Cerebellar nuclear complex (tissue), 1 donor: ENCODE measurements at regions not wholly inside any gene's neighbourhood (a gene's known extent, or its start where the extent isn't known, plus 50 kb on each side); places are given as distances from the start of the nearest gene placed in this dataset.

Source experiments
- DNase-seq, 2 experiments: peaks; one replicate each; lab custom pipeline; 2025; lab: John Stamatoyannopoulos, UW

DNA sequence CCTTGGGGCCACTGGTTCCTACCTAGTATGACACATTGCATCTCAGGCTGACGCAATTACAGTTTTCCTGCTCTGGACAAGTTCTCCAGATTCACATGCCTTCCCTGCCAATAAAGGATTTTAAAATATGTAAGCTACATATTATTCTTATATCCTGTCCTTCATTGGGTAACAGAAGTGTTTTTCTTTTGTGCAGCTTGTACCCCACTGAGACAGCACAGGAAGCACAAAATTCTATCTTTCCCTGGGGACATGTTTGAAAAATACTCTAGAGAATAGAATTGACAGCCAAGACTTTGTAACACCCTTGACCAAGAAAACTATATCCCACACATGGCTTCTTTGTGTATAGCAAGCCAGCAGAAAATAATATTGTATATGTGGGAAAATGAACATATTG, 456.8 kb downstream of the MAFB start:
- no peak for DNase-seq

DNA sequence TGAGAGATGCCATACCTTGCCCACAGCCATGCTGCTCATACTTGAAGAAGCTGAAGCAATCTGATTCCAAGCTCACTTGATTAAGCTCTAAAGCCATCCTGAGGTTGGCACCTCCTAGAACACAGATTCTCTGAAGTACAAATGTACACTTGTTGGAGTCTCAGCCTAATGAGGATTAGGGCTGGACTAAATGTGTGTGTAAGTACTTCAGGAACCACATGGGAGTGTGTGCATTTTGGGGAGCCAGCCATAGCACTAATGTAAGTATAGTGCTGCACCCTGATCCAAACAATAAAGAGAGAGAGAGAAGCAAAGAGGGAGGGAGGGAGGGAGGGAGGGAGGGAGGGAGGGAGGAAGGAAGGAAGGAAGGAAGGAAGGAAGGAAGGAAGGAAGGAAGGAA, 458.6 kb downstream of the MAFB start:
- no peak for DNase-seq

DNA sequence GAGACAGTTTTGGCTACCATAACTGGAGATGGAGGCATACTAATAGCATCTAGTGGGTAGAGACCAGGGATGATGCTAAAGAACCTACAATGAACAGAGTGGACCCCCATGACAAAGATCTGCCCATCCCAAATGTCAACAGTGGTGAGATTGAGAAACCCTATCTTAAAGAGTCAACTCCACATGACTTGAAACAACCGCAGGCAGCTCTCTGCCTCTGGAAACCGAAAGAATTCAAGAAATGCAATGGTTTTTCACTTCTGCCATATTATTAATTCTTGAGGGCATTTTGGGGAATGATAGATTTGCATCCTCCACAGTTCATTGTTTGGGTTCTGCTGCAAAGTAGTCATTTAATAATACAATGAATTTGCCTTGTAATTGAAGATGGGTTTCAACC, 463.4 kb downstream of the MAFB start:
- DNase-seq = no peak

DNA sequence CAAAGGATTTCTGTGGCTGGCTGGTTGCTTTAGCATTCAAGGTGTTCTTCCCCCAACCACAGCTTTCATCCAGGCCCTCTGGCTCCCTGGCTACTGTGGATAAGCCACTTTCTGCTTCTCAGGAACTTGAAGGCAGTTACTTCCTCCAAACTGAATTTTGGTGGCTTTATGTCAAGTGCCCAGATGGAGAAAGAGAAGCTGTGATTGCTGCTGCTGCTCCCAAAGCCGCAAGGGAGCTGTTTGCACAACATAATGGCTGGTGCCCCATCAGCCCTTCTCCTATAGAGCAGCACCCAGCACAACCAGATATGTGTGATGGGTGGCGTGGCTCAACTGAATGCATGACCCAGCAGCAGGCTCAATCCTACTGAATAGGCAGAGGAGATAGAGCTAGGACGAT, 465.2 kb downstream of the MAFB start:
- no peak for DNase-seq

DNA sequence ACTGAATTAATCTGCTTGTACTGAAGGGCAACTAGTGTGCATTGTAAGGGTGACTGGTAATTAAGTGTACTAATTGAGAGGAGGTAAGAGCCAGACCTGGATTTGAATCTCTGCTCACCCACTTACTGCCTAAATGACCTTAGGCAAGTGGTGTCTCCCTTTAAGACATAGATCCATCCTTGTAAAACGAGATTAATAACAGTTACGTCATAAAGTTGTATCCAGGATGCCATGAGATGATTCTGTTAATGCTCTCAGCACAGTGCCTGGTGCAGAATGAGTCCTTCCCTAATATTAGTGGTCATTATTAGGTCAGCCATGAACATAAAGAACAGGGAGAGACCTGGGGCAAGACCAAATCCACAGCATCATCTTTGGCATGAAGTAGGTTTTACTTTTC, 470.1 kb downstream of the MAFB start:
- no peak for DNase-seq

DNA sequence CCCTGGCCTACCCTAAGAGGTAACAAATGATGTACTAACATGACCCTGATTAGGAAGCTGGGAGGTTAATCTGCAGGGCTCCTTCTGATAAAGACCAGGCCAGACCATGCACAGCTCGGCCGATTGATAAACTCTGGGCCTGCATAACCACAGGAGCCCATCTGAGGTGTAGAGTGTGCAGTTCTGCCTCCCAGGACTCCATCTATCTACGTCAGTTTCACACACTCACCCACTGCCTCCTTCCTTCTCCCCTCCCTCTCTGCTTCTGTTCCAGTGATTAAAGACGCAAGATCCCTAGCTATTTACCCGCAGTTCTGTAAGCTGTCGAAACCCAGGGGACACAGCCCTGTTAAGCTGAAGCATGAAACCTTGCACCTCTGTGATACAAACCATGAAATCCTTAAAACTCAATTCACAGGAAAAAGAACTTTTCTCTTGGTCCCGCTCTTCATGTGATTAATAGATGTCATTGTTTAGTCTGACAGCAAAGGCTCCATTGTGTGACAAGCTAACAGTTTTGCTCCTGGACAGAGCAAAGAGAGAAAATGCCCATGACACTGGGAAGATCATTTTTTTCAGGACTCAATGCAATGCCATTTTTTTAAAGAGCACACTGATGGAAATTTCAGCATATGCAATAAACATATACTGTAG, 470.6 kb downstream of the MAFB start:
- DNase-seq = no peak

DNA sequence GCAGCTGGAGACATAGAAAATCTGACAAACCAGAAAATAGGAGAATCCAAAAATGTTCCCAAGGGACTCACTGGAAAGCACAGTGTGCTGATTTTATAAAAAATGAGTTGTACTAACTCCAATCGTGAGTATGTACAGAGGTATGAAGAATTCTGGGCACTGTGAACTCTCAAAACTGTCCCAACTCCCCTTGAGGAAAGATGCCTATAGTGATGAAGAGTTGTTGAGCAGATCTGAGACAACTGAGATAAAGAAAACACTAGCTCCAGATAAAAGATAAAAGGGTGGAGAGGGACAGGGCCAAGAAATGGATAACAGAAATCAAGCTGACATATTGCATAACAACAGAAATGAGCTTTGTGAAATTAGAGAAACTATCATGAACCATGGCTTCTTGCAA, 481.4 kb downstream of the MAFB start:
- DNase-seq = no peak

DNA sequence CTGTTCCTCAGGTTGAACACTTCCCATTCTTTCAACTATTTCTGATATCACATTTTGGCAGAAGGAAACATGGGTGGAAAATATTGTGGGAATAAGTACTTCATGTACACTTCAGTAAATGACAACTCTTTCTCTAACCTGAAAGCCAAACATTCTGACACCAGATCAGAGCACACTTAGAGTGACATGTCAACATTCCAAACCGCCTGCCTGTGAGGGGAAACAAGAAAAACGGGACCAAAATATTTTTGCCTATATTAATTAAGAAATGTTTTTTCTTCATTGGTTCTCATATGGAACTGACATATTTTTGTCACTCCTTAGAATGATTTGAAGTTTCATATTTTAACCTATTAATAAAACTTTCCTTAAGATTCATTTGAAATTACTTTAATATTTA, 483.1 kb downstream of the MAFB start:
- DNase-seq = no peak

DNA sequence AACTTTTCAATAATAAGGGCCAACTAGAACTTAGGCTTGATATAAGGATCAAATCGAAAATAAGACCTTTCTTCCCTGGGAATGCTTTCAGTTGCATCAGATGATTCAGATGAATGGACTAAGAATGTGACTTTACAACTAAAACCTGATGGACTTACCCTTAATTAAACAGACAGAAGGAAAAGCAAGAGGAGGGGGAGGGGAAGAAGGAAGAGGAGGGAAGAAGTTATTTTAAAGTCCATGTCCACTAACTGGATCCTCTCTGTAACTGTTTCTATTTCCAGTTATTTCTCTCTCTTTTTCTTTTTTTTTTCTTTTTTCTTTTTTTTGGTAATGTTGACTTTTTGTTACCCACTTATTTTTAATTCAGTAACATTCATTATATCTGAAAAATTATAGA, 486.0 kb downstream of the MAFB start:
- DNase-seq = no peak

DNA sequence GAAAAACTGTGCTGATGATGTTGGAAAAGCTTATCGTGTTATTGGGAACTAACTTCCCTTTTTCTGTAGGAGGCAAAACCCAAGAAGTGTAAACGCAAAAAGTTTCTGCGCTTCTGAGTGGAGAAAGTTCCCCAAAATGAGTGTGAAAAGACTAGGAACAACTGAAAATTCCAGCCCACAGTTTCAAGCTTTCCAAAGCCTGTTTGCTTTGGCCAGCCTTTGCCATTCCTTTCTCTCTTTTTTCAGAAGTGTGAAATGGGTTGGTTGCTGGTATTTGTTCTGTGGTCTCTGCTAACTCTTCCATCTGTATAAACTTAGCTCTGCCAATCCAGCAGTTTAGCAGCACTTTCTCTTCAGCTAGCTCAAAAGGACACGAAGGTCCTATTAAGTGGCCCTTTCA, 491.3 kb downstream of the MAFB start:
- DNase-seq = no peak

DNA sequence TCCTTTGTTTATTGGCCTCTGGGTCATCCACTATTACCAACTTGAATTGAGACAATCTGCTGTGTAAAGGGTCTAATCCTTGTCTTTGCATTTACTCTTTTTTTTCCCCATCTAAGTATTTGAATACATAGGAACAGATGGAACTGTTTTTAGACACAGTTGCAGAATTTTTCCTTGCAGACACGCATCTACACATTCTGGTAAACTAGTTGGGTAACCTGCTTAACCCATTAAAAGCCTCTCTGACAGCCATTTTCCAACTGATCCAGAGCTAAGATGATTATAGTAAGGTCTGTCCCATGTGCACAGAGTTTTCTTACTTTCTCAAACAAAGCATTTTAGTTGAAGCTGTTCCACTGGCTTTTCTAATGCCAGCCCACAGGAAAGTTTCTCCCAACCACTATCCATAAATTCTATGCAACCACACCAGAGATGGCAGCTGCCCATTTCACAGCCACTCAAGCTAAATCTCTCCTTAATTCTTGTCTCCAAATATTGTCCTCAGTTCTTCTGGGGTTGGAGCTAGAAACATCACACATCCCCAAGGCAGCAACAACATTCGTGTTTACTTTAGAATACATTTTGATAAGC, 492.1 kb downstream of the MAFB start:
- no peak for DNase-seq

DNA sequence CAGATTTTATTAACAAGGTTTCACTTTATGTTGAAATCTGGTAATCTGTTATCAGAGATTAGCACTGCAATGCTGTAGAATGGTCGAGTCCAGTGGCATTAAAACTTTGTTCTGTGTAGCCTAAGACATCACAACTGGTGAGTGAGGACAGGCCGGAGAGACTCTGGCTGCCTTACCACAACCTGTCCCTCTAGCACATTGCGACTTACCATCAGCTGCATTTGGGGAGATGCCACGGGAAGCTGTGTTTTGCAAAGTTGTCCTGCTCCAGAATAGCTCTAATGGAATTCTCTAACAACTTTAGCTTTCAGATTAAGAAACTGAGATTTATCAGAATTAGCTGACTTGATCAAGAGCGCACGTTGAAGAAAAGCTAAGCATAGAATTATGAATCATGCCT, 493.3 kb downstream of the MAFB start:
- DNase-seq = no peak

DNA sequence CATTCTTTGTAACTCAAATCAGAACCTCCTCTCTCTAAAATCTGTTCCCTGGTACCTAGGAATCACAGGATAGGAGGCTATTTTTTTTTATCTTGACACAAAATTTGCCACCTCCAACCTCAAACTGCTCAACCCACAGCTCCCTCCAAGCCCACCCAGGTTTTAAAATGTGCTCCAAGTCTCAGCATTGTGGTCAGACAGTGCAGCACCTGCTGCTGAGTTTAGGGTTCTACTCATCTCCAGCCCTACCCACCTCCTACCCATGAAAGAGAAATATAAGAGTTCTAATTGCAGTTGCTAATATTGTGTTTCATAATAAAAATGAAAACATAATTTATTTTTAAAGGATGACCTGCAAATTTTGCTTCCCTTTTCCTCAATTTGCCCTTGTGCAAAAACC, 496.5 kb downstream of the MAFB start:
- no peak for DNase-seq

DNA sequence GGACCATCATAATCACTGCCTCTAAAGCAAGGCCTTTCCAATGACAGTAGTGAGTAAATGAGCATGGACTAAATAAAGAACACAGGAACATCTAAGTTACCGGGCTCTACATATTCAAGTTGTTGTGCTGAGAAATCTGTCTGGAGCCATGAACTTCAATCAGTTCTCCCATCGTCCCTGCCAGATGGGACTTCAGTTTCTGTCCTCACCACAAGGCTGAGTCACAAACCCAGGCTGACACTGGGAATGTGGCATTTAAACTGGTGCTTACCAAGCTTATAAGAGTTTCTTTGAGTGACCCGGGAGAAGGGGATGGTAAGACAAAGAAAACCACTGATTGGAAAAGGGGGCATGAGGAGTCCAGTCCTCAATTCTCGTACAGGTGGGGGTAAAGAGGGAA, 497.0 kb downstream of the MAFB start:
- no peak for DNase-seq

DNA sequence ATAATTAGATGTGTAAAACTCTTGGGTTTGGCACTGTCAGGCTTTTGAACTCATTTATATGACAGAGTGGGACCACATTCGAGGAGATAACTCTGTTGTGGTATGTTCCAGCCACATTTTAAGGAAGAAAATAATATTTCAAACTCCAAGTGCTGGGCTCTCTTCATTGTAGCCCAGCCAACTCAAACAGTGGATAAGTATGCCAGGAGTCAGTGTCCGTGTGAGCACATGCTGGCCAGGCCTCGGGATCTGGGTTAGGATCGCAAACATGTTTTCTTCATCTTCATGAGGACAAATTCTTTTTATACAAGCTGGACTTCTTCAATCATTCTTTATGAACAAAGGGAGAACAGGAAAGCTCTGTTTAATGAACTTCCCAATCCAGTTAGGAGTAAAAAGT, 497.5 kb downstream of the MAFB start:
- no peak for DNase-seq

DNA sequence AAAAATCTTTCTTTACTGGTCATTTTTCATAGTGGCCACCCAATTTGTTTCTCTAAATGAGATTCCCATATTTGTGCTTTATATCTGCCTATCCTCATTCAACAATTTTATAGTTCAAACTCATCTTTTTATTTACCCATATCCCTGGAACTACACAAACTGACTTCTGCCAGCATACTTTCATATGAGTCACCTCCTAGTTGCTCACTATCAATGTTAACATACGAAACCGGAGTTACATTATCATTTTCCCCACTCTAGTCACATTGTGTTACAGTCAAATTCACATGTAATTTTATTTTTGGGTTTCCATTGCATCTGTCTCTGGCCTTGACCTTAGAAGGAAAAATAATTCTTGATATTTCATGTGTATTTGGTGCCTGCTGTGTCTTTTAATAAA, 499.4 kb downstream of the MAFB start:
- DNase-seq = no peak

DNA sequence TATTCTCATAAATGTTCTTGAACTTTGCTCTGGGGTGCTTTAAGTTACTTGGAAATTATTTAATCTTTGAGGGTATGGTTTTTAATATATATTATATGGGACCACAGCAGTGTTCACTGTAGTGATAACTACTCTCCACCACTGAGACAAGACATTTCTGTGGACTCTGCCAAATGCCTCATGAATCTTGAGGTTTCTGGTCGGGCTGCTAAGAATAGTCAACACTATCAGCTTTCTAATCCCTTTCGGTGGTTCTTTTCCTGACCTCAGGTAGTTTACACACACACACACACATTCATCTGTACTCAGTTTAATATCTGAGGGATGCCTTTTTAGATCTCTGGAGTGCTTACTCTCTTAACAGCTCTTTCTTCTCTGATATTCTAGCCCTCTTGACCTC, 500.7 kb downstream of the MAFB start:
- no peak for DNase-seq

DNA sequence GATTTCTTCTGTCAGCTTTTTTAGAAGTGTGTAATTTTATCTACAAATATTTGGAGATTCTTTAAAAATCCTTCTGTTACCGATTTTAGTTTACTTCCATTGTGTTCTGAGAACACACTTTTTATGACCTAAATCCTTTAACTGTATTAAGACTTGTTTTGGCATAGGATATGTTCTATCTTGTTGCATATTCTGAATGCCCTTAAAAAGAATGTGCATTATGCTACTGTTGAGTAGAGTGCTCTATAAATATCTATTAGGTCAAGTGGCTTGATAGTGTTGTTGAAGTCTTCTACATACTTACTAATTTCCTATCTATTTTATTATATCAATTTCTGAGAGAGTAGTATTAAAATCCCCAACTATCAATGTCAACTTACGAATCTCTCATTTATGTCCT, 502.2 kb downstream of the MAFB start:
- no peak for DNase-seq

DNA sequence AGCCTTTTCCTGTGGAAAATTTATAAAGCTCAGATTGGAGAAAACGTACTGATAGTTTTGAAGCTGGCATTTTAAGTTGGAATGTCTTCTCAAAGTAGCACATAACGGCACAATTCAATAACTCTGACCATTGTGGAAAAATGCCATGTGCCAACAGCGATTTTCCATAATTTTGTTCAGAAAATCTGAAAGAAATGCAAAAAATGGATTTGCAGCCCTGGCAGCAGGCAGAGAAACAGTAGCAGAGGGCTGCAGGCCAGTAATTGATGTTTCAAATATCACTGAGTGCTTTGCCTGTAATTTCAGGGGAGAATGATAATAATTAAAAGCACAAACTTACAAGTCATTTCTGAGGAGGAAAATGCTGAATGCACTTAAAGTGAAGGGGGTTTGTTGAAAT, 507.4 kb downstream of the MAFB start:
- no peak for DNase-seq

DNA sequence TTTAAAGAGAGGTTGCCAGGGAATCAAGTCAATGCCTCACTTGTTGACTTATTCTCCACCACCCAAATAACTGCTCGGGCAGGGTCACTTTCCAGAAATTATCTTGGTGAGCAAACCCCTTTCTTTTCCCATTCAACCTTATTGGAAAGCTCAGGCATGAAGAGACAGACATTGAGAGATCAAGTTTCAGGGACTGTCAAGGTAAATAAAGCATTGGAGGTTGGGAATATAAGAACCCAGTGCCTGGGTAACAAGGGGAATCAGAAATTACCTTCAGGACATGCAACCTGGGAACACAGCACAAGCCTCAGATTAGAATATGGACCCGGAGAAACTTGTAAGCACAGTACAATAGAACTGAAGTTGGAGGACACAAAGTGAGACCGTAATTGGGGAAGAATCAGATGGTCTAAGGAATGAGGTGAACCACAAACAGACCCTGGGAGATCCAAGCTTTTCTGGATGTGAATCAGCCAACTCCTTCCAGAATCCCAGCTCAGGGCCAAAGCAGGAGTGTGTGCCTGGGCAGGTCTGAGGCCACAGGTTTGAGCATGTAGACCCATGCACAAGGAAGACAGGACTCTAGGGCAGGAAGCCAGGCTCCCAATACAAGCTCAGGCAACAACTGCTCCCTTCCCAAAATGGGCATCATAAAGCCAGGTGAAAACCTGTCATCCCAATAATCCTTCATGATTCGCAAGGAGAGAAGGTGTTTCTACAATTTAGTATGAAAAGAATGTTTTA, 512.8 kb downstream of the MAFB start:
- DNase-seq = no peak

DNA sequence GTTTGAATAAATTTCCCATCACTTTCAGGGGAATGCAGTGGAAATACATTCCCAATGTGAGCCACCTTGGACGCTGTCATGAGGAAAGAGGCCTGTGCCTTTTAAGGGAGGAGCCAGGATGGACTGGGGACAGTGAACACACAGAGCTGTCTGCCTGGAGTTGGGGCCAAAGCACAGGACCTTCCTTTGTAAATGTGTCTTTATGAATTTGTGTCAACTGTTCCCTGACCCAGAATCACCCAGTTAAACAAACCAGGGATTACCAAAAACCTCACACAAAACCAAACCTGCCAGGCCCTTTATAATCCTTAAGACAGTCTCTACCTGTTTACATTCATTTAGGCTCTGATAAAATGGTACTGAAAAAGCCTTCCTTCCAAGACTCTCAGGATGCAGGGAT, 513.7 kb downstream of the MAFB start:
- DNase-seq = no peak

DNA sequence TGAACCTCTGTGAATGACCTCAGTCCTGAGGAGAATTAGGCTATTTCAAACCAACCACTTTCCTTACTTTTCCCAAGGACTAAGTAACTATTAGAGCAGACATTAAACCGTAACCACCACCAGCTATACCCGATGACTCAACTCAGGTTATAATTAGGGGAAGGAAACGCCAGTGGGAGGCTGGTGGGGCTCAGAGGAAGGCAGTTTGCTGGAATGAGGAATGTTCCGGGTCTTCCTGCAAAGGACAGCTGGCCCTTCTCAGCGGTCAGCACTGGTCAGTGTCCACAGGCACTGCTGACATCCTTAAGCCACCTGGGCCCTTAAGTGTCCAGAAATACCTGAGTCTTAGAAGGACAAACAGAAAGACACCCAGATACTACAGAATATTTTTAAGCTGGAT, 515.2 kb downstream of the MAFB start:
- no peak for DNase-seq

DNA sequence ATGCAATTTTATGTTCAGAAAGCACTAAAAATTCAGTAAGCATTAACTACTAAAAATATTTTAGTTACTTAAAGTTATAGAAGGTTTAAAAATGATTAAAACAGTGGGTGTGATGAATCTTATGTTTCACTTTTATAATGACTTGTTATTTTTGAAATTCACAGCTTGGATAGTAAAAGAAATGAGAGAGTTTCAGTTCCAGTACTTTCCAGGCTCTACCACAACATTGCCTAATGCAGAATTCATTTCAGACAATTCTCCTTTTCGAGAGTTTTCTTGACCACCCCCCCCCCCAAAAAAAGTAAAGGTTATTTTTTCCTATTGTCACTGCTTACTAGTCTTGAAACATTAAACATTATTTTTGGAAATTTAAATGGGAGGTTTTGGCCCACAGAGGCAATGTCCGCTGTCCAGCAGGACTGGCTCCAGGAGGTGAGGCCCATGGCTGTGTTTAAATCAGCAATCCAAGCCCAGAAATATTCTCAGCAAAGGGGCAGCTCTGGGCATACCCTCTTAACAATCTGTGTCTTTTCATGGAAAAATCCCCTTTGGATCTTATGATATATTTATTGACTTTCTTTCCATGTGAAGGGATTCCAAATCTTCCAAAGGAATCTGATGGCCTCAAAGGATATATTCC, 519.9 kb downstream of the MAFB start:
- no peak for DNase-seq
